ENCODE measurements at regions not wholly inside any gene's neighbourhood (a gene's known extent, or its start where the extent isn't known, plus 50 kb on each side); places are given as distances from the start of the nearest gene placed in this dataset.

DNA sequence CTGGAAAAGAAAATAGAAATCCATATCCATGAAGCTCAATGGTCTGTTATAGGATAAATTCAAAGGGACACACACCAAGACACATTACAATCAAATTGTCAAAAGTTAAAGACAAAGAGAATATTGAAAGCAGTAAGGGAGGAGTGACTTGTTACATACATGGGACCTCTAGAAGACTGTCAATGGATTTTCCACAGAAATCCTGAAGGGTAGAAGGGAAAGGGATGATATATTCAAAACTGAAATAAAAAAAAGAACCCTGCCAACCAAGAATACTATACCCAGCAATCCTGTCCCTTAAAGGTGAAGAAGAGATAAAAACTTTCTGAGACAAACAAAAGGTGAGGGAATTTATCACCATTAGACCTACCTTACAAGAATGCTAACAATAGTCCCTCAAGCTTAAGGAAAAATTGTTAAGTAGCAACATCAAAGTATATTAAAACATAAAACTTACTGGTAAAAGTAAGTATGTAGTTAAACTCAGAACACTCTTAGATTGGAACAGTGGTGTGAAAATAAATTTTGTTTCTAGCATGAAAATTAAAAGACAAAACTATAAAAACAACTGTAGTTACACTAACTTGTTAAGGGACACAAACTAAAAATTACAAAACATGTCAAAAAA, 103.2 kb upstream of the APP start:
- intact Hi-C loops (cut with micrococcal nuclease), result no loop called here
- ChIA-PET CTCF (no interaction called here), RAD21 (ENCODE audit: low non-redundant PET in 1 of 2, low total read pairs in 2 of 2, uncharacterized antibody in 2 of 2, unreplicated experiment in 2 of 2) (no interaction called here), POLR2A (no interaction called here)
- peaks cover 4 to 13% of the 10 kb centered on the region in 2 experiments; a peak in 2 of 4 replicates for H3K9me3 ChIP-seq (ENCODE audit: control insufficient read depth in 1 of 2, insufficient read depth in 1 of 2, low read depth in 1 of 2, low read length in 2 of 2)
- ATAC-seq (no peak), DNase-seq (ENCODE audit: low read depth, low spot score) (no peak)
- no peaks in the 10 kb centered on the region for H4K20me1 ChIP-seq (ENCODE audit: insufficient read depth)
- H3K9ac ChIP-seq (ENCODE audit: low read length), result no peak overlapping the region
- H3K79me2 ChIP-seq (ENCODE audit: insufficient read depth, low read length), result no peaks in the 10 kb centered on the region
- H3K27ac ChIP-seq (ENCODE audit: low read depth, low read length), result no peak overlapping the region
- no peaks in the 10 kb centered on the region for H3K27me3 ChIP-seq (ENCODE audit: insufficient read depth, low read length)
- no peak overlapping the region for H2AFZ ChIP-seq (ENCODE audit: low read depth, low read length, poor library complexity, severe bottlenecking)
- H3K4me3 ChIP-seq (replicated peaks in 1 of 2; ENCODE audit: low read depth in 1 of 2, low read length in 2 of 2), result no peak overlapping the region
- BruUV-seq (replicated peaks), result no TSS peak
- H3K36me3 ChIP-seq (ENCODE audit: control insufficient read depth in 1 of 2, insufficient read depth in 2 of 2, low read length in 2 of 2), result no peaks in the 10 kb centered on the region
- TF ChIP-seq EZH2phosphoT487 (IDR thresholded peaks at IDR 0.05; ENCODE audit: borderline replicate concordance) (no peak), EZH2 (IDR thresholded peaks at IDR 0.05) (no peak), ELF1 (IDR thresholded peaks at IDR 0.05; ENCODE audit: borderline replicate concordance, low read depth) (no peak), CEBPB (IDR thresholded peaks at IDR 0.05; ENCODE audit: low read depth) (no peak), POLR2A (IDR thresholded peaks at IDR 0.05; ENCODE audit: borderline replicate concordance, extremely low read depth, insufficient read depth, insufficient read length) (no peak), TCF7L2 (IDR thresholded peaks at IDR 0.05; ENCODE audit: borderline replicate concordance, extremely low read depth, insufficient read depth, insufficient read length) (no peak), POLR2AphosphoS5 (IDR thresholded peaks at IDR 0.05; ENCODE audit: low read depth, low read length) (no peak), SRF (IDR thresholded peaks at IDR 0.05; ENCODE audit: low read depth) (no peak), CBX3 (IDR thresholded peaks at IDR 0.05; ENCODE audit: low read depth) (no peak), FOSL1 (IDR thresholded peaks at IDR 0.05; ENCODE audit: low read depth) (no peak), SIN3A (IDR thresholded peaks at IDR 0.05; ENCODE audit: low read depth) (no peak), JUND (IDR thresholded peaks at IDR 0.05) (no peak), SP1 (IDR thresholded peaks at IDR 0.05; ENCODE audit: low read depth) (no peak), ZFX (IDR thresholded peaks at IDR 0.05) (no peak)
- TF ChIP-seq, protein P1, sequence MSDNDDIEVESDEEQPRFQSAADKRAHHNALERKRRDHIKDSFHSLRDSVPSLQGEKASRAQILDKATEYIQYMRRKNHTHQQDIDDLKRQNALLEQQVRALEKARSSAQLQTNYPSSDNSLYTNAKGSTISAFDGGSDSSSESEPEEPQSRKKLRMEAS (IDR thresholded peaks at IDR 0.05), result no peak
- TF ChIP-seq, protein P2, sequence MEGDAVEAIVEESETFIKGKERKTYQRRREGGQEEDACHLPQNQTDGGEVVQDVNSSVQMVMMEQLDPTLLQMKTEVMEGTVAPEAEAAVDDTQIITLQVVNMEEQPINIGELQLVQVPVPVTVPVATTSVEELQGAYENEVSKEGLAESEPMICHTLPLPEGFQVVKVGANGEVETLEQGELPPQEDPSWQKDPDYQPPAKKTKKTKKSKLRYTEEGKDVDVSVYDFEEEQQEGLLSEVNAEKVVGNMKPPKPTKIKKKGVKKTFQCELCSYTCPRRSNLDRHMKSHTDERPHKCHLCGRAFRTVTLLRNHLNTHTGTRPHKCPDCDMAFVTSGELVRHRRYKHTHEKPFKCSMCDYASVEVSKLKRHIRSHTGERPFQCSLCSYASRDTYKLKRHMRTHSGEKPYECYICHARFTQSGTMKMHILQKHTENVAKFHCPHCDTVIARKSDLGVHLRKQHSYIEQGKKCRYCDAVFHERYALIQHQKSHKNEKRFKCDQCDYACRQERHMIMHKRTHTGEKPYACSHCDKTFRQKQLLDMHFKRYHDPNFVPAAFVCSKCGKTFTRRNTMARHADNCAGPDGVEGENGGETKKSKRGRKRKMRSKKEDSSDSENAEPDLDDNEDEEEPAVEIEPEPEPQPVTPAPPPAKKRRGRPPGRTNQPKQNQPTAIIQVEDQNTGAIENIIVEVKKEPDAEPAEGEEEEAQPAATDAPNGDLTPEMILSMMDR (IDR thresholded peaks at IDR 0.05 in 2 of 3, conservative IDR thresholded peaks at IDR 0.05 in 1 of 3; ENCODE audit: borderline replicate concordance in 1 of 3, insufficient read depth in 1 of 3, low read depth in 2 of 3, low read length in 2 of 3), result no peak
- TF ChIP-seq, protein P3, sequence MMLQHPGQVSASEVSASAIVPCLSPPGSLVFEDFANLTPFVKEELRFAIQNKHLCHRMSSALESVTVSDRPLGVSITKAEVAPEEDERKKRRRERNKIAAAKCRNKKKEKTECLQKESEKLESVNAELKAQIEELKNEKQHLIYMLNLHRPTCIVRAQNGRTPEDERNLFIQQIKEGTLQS (IDR thresholded peaks at IDR 0.05), result no peak
- TF ChIP-seq, protein P4, sequence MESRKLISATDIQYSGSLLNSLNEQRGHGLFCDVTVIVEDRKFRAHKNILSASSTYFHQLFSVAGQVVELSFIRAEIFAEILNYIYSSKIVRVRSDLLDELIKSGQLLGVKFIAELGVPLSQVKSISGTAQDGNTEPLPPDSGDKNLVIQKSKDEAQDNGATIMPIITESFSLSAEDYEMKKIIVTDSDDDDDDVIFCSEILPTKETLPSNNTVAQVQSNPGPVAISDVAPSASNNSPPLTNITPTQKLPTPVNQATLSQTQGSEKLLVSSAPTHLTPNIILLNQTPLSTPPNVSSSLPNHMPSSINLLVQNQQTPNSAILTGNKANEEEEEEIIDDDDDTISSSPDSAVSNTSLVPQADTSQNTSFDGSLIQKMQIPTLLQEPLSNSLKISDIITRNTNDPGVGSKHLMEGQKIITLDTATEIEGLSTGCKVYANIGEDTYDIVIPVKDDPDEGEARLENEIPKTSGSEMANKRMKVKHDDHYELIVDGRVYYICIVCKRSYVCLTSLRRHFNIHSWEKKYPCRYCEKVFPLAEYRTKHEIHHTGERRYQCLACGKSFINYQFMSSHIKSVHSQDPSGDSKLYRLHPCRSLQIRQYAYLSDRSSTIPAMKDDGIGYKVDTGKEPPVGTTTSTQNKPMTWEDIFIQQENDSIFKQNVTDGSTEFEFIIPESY (IDR thresholded peaks at IDR 0.05; ENCODE audit: extremely low read depth, insufficient replicate concordance, low read length), result no peak
- H3K9me2 ChIP-seq (ENCODE audit: insufficient read depth), result no peaks in the 10 kb centered on the region
- H3K4me2 ChIP-seq (ENCODE audit: low read length), result no peak overlapping the region
- no peaks in the 10 kb centered on the region for H3K4me1 ChIP-seq (ENCODE audit: control insufficient read depth in 1 of 2, insufficient read depth in 2 of 2, low read length in 2 of 2)

Measured in HCT116 (cell line).